Right lung (tissue), 2 donors: ENCODE measurements at regions not wholly inside any gene's neighbourhood (a gene's known extent, or its start where the extent isn't known, plus 50 kb on each side); places are given as distances from the start of the nearest gene placed in this dataset.
A peak's percentile ranks its signal among the peaks of the same experiment; 100 is the strongest.
"Not testable (repeated sequence)": the region's sequence is repeated elsewhere in the genome, so short reads cannot be mapped to it uniquely, and the experiment has no call there.

Experiments used
- DNase-seq, 2 donors: peaks; one replicate each; pipeline ENCODE4 v3.0.0-alpha.2; 2013

- not testable (repeated sequence) for DNase-seq
Observed at GRCh38 chr1:209173796-209174195, 409.7 kb upstream of the CAMK1G start.

DNA sequence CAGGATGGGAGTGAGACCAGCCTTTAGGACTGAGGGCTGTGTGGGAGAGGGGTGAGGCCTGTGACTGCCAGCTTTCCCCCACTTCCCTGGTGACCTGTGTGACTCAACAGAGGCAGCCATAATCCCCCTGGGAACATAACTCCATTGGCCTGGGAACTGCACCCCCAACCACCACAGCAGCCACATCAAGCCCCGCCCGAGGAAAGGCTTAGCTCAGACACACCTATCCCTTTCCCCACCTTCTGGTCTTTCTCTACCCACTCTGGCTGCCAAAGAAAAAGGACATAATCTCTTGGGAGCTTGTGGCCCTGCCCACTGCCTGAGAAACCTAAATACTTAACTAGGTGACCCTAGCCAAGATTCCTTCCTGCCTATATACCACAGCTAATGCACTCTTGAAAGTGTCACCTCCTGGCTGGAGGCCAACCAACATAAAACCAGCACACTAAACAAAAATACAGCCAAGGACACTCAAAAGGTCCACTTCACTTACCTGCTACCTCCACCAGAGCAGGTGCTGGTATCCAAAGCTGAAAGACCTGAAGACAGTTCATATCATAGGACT, 406.6 kb upstream of the CAMK1G start:
- no peak for DNase-seq

DNA sequence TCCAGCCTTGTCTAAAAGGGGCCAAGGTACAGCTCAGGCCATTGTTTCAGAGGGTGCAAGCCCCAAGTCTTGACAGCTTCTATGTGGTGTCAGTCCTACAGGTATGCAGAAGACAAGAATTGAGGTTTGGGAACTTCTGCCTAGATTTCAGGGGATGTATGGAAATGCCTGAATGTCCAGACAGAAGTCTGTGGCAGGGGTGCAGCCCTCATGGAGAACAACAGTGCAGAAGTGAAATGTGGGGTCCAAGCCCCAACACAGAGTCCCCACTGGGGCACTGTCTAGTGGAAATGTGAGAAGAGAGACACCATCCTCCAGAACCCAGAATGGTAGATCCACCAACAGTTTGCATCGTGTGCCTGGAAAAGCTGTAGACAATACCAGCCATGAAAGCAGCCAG, 400.3 kb upstream of the CAMK1G start:
- DNase-seq = no peak

GRCh38 chr1:209187589-209187988, 395.9 kb upstream of the CAMK1G start:
- DNase-seq = no peak

- peak in 1 of 2 donors; percentile 33 for DNase-seq
Observed at GRCh38 chr1:209190591-209191261, 392.8 kb upstream of the CAMK1G start.

- DNase-seq = no peak
Observed at GRCh38 chr1:209191262-209191634, 392.3 kb upstream of the CAMK1G start.

- no peak for DNase-seq
Observed at GRCh38 chr1:209196140-209196539, 387.4 kb upstream of the CAMK1G start.

- DNase-seq = no peak
Observed at GRCh38 chr1:209198961-209199750, 384.4 kb upstream of the CAMK1G start.

- DNase-seq = no peak
Observed at GRCh38 chr1:209199822-209200221, 383.7 kb upstream of the CAMK1G start.

- not testable (repeated sequence) for DNase-seq
Observed at GRCh38 chr1:209202321-209202720, 381.2 kb upstream of the CAMK1G start.

DNA sequence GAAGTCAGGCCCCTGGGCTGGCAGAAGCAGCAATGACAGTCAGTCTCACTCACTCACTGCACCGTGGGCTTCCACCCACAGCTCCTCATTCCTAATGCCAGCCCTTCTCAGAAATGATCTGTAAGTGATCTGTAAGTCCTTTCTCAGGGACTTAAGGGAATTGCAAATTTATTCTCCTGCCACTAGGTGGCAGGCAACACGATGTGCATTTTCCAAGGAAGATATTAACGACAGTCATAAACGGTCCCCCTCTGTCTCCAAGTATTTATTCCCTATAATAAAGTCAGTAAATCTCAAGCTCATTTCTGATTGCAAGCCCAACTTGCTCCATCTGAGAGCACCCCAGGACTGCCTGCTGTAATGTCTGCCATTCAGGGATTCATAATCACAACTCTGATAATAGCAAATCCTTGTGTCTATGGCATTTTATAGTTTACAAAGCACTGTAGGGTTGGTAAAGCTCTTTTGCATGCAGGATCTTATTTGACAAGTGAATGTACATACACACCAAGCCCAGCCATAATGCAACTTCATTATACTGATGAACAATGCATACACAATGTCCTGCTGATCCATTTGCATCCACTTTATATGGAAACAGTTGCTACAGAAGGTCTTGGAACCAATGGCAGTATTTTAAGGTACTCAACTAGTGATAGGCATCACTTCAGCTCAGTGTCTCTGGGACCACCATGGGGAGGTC, 380.5 kb upstream of the CAMK1G start:
- peak in 1 of 2 donors; percentile 35 for DNase-seq

DNA sequence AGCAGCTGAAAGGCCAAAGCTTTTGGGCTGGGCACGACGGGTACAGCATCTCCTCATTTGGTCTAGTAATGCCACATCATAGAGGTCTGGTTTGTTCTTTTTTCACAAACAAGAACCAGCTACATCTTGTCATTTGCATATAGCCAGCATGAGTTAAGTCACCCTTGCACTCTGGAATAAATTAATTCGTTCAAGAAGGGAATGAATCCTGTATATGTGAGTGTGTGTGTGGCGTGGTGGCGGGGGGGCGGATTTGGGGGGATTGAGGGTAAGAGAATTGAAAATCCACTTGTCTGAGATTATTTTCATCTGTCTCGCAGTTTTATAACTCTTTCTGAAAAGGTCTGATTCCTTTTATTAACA, 380.0 kb upstream of the CAMK1G start:
- no peak for DNase-seq

DNA sequence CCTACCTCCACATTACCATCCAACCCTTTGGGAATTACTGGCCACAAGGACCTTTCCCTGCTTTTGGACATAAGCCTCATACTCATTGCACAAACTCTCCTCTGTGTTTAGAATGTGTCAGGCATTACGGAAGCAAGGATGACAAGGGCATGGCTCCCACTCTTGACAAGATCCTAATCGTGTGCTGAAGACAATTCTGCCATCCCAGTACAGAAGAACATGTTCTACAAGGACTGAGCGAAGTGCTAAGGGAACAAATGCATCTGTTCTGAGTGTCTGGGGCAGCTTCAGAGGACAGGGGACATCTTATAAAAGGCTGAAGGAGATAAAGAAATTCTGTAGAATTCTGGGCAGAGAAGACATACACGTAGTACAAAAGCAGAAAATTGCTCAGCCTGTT, 378.5 kb upstream of the CAMK1G start:
- peak in 1 of 2 donors; percentile 35 for DNase-seq

DNA sequence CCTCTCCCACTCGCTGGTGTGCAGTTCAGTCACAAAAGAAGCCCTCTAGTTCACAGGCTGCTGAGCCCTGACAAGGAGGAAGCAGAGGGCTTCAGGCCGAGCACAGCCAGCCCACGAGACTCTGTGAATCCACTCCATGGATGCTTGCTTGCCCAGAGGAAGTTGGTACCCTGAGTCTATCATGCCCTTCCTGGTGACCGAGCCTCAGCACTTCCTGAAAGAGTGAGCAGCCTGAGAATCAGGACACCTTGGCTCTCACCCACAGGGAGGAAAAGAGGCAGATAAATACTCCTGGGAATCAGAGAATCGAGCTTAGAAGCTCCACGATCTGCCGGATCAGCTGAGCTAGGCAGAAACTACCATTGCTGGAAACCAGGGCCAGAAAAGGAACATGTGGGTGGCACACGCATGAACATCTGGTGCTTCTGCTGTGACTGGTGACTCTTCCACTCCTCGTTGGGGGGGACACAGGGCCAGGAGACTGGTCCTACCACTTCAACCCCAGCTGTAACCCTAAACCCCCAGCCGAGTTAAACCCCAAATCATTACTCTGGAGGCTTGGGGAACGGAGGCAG, 376.3 kb upstream of the CAMK1G start:
- no peak for DNase-seq

DNA sequence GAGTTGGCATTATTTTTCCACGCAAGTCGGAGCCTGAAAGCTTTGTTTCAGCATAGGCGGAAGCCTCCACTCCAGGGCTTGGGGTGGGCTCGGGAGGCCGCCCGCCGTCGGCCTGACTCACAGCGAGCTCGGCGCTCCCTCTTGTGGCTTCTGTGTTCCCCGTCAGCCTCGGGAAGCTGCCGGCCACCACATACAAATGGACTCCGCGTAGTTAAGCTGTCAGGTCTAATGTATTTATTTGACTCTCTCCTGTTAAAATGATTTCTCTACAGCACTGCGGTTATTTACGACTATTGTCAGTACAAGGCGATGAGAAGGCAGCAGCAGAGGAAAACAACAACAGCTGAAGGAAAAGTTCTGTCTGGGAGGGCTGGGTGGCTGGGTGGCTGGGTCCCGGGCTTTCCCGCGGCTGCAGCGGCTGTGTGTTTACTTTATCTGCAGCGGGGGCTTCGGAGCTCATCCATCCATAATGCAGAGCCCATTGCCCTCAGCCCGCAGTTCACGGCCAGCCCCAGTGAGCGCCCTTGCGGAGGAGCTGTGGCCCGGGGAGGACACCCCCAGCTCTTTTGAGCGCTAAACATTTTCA, 375.7 kb upstream of the CAMK1G start:
- DNase-seq = peak; percentile 54 to 70

GRCh38 chr1:209208648-209209047, 374.9 kb upstream of the CAMK1G start:
- no peak for DNase-seq

DNA sequence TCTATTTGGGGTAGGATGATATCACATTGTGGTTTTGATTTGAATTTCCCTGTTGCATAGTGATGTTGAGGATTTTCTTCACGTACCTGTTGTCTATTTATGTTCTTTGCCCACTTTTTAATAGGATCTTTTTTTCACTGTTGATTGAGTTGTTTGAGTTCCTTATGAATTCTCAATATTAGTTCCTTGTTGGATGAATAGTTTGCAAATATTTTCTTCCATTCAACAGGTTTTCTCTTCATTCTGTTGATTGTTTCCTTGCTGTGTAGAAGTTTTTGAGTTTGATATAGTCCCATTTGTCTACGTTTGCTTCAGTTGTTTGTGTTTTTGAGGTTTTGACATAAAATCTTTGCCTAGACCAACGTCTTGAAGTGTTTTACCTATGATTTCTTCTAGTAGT, 369.5 kb upstream of the CAMK1G start:
- no peak for DNase-seq

GRCh38 chr1:209215826-209216225, 367.7 kb upstream of the CAMK1G start:
- DNase-seq = no peak

- no peak for DNase-seq
Observed at GRCh38 chr1:209218113-209218512, 365.4 kb upstream of the CAMK1G start.

DNA sequence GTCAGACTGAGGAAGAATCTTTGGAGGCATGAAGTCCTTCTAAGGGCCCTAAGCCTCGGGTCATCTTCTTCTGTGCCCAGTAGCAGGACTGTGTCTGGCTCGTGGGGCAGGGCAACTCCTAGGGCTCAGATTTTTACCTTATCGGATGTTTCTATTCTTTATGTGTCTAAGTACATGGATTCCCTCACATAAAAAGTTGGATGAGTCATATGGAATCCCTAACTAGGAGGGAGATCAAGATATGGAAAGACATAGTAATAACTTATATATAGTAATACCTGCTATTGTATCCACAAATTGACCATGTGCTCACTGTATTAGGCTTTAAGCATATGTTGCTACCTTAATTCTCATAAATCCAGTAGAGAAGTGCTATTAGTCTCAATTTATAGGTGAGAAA, 364.5 kb upstream of the CAMK1G start:
- DNase-seq = no peak

GRCh38 chr1:209219791-209220524, 363.6 kb upstream of the CAMK1G start:
- peak; percentile 89 to 93 for DNase-seq
